Brain microvascular endothelial cell (primary cell): ENCODE measurements at regions not wholly inside any gene's neighbourhood (a gene's known extent, or its start where the extent isn't known, plus 50 kb on each side); places are given as distances from the start of the nearest gene placed in this dataset.

Source experiments
- DNase-seq: peaks from one replicate; pipeline ENCODE4 v3.0.0-alpha.2; 2020
- H3K27ac ChIP-seq: fragments of 250-450 bp; sonication (Bioruptor Pico); 2 replicates; pipeline ENCODE4 v1.5.1; 2020; ENCODE audit warnings: mild to moderate bottlenecking, moderate library complexity
- H3K27me3 ChIP-seq: fragments of 250-450 bp; sonication (Bioruptor Pico); replicated peaks from 2 replicates; pipeline ENCODE4 v1.5.1; 2020; ENCODE audit warnings: mild to moderate bottlenecking
- H3K36me3 ChIP-seq: fragments of 250-450 bp; sonication (Bioruptor Pico); replicated peaks from 2 replicates; pipeline ENCODE4 v1.5.1; 2020; ENCODE audit warnings: mild to moderate bottlenecking
- H3K4me3 ChIP-seq: 2 replicates; pipeline ENCODE4 v1.5.1; 2011; ENCODE audit warnings: low read depth, mild to moderate bottlenecking, control low read depth, low read length, moderate library complexity
- CTCF ChIP-seq: IDR thresholded peaks from 2 replicates; pipeline ENCODE4 v1.5.1; 2011; ENCODE audit warnings: low read depth, mild to moderate bottlenecking, moderate library complexity, low read length, control low read depth, inconsistent platforms; ENCODE audit errors: missing control alignments
- in situ Hi-C: cut with HindIII; loops from 2 replicates; pipeline ENCODE4 v1.10.0; 2017; ENCODE audit warnings: low sequenced_read_pairs, low pct_ligation_motif_present

- Histone ChIP-seq H3K4me3 (no peak overlapping the region), H3K27me3 (no peaks in the 10 kb centered on the region), H3K27ac (no peak overlapping the region), H3K36me3 (no peaks in the 10 kb centered on the region)
- in situ Hi-C loops, result no loop called here
- TF ChIP-seq CTCF, result no peak
- no peak for DNase-seq
Measured at GRCh38 chrX:10759141-10759799, 138.9 kb upstream of the MID1 start.

GRCh38 chrX:10761447-10761846 is 141.1 kb upstream of the MID1 start:
- no peaks in the 10 kb centered on the region for H3K36me3 ChIP-seq
- no peak overlapping the region for H3K27ac ChIP-seq
- no peak for DNase-seq
- H3K4me3 ChIP-seq, result no peak overlapping the region
- in situ Hi-C loops, result no loop called here
- TF ChIP-seq CTCF, result no peak
- H3K27me3 ChIP-seq, result no peaks in the 10 kb centered on the region

- Histone ChIP-seq H3K36me3 (no peaks in the 10 kb centered on the region), H3K27me3 (no peaks in the 10 kb centered on the region), H3K27ac (peak overlapping the region; percentile 48), H3K4me3 (no peak overlapping the region)
- peak; percentile 8 for DNase-seq
- TF ChIP-seq CTCF, result peak; percentile 51
- in situ Hi-C loops, result no loop called here
Measured at GRCh38 chrX:10769195-10769594, 148.8 kb upstream of the MID1 start.

- Histone ChIP-seq H3K4me3 (peak overlapping the region; percentile 31), H3K27me3 (no peaks in the 10 kb centered on the region), H3K27ac (peak overlapping the region; percentile 48), H3K36me3 (no peaks in the 10 kb centered on the region)
- in situ Hi-C loops, result no loop called here
- DNase-seq, result peak; percentile 36
- no peak for TF ChIP-seq CTCF
Measured at GRCh38 chrX:10769696-10770619, 149.6 kb upstream of the MID1 start.

GRCh38 chrX:10773318-10773717 is 152.9 kb upstream of the MID1 start:
- Histone ChIP-seq H3K27ac (no peak overlapping the region), H3K4me3 (no peak overlapping the region), H3K27me3 (no peaks in the 10 kb centered on the region), H3K36me3 (no peaks in the 10 kb centered on the region)
- no peak for DNase-seq
- in situ Hi-C loops, result no loop called here
- no peak for TF ChIP-seq CTCF
